ENCODE measurements at regions not wholly inside any gene's neighbourhood (a gene's known extent, or its start where the extent isn't known, plus 50 kb on each side); places are given as distances from the start of the nearest gene placed in this dataset.

GRCh38 chr1:83756984-83757717 is 241.8 kb downstream of the TTLL7 start:
- H3K9ac ChIP-seq (ENCODE audit: insufficient read length) = no peak overlapping the region
- no peaks in the 10 kb centered on the region for H3K9me3 ChIP-seq (ENCODE audit: low read depth, low read length)
- no peaks in the 10 kb centered on the region for H3K36me3 ChIP-seq (ENCODE audit: insufficient read depth, low read length)
- DNase-seq (ENCODE audit: low read depth, low spot score) = no peak
- no peak for TF ChIP-seq EZH2 (IDR thresholded peaks at IDR 0.05)
- TF ChIP-seq FOXP2 (optimal IDR thresholded peaks at IDR 0.05; ENCODE audit: control extremely low read depth, extremely low read length, insufficient read depth) = no peak
- no peak for TF ChIP-seq POLR2AphosphoS5 (IDR thresholded peaks at IDR 0.05; ENCODE audit: borderline replicate concordance, low read depth, low read length)
- H3K4me3 ChIP-seq = no peak overlapping the region
- no peak overlapping the region for H3K27ac ChIP-seq

- no peak overlapping the region for H3K9ac ChIP-seq (ENCODE audit: insufficient read length)
- TF ChIP-seq EZH2 (IDR thresholded peaks at IDR 0.05) (no peak), POLR2AphosphoS5 (IDR thresholded peaks at IDR 0.05; ENCODE audit: borderline replicate concordance, low read depth, low read length) (no peak), FOXP2 (optimal IDR thresholded peaks at IDR 0.05; ENCODE audit: control extremely low read depth, extremely low read length, insufficient read depth) (no peak)
These were observed 247.3 kb downstream of the TTLL7 start for GRCh38 chr1:83751602-83752001.

GRCh38 chr1:83750201-83750600 is 248.7 kb downstream of the TTLL7 start:
- no peaks in the 10 kb centered on the region for H3K9me3 ChIP-seq (ENCODE audit: low read depth, low read length)
- TF ChIP-seq FOXP2 (optimal IDR thresholded peaks at IDR 0.05; ENCODE audit: control extremely low read depth, extremely low read length, insufficient read depth) (no peak), EZH2 (IDR thresholded peaks at IDR 0.05) (no peak), POLR2AphosphoS5 (IDR thresholded peaks at IDR 0.05; ENCODE audit: borderline replicate concordance, low read depth, low read length) (no peak)
- no peak overlapping the region for H3K4me3 ChIP-seq
- no peak overlapping the region for H3K9ac ChIP-seq (ENCODE audit: insufficient read length)
- no peaks in the 10 kb centered on the region for H3K36me3 ChIP-seq (ENCODE audit: insufficient read depth, low read length)
- no peak for DNase-seq (ENCODE audit: low read depth, low spot score)
- no peak overlapping the region for H3K27ac ChIP-seq

More at GRCh38 chr1:83751602-83752001, 247.3 kb downstream of the TTLL7 start:
- H3K27ac ChIP-seq = no peak overlapping the region
- DNase-seq (ENCODE audit: low read depth, low spot score) = no peak
- no peaks in the 10 kb centered on the region for H3K36me3 ChIP-seq (ENCODE audit: insufficient read depth, low read length)
- H3K4me3 ChIP-seq = no peak overlapping the region
- no peaks in the 10 kb centered on the region for H3K9me3 ChIP-seq (ENCODE audit: low read depth, low read length)

GRCh38 chr1:83747853-83748482 is 251.0 kb downstream of the TTLL7 start:
- Histone ChIP-seq H3K4me3 (no peak overlapping the region), H3K27ac (no peak overlapping the region), H3K9me3 (ENCODE audit: low read depth, low read length) (no peaks in the 10 kb centered on the region), H3K9ac (ENCODE audit: insufficient read length) (no peak overlapping the region), H3K36me3 (ENCODE audit: insufficient read depth, low read length) (no peaks in the 10 kb centered on the region)
- no peak for DNase-seq (ENCODE audit: low read depth, low spot score)
- TF ChIP-seq POLR2AphosphoS5 (IDR thresholded peaks at IDR 0.05; ENCODE audit: borderline replicate concordance, low read depth, low read length) (no peak), EZH2 (IDR thresholded peaks at IDR 0.05) (no peak), FOXP2 (optimal IDR thresholded peaks at IDR 0.05; ENCODE audit: control extremely low read depth, extremely low read length, insufficient read depth) (no peak)

- H3K36me3 ChIP-seq (ENCODE audit: insufficient read depth, low read length) = no peaks in the 10 kb centered on the region
- TF ChIP-seq EZH2 (IDR thresholded peaks at IDR 0.05) = no peak
- no peak for TF ChIP-seq FOXP2 (optimal IDR thresholded peaks at IDR 0.05; ENCODE audit: control extremely low read depth, extremely low read length, insufficient read depth)
- TF ChIP-seq POLR2AphosphoS5 (IDR thresholded peaks at IDR 0.05; ENCODE audit: borderline replicate concordance, low read depth, low read length) = no peak
- DNase-seq (ENCODE audit: low read depth, low spot score) = no peak
- no peak overlapping the region for H3K9ac ChIP-seq (ENCODE audit: insufficient read length)
- no peak overlapping the region for H3K27ac ChIP-seq
- H3K4me3 ChIP-seq = no peak overlapping the region
- no peaks in the 10 kb centered on the region for H3K9me3 ChIP-seq (ENCODE audit: low read depth, low read length)
These were observed 252.7 kb downstream of the TTLL7 start for GRCh38 chr1:83746234-83746633.

GRCh38 chr1:83742446-83742845 is 256.5 kb downstream of the TTLL7 start:
- TF ChIP-seq POLR2AphosphoS5 (IDR thresholded peaks at IDR 0.05; ENCODE audit: borderline replicate concordance, low read depth, low read length) = no peak
- no peak for TF ChIP-seq FOXP2 (optimal IDR thresholded peaks at IDR 0.05; ENCODE audit: control extremely low read depth, extremely low read length, insufficient read depth)
- no peak for TF ChIP-seq EZH2 (IDR thresholded peaks at IDR 0.05)
- no peak for DNase-seq (ENCODE audit: low read depth, low spot score)
- no peak overlapping the region for H3K4me3 ChIP-seq
- no peaks in the 10 kb centered on the region for H3K9me3 ChIP-seq (ENCODE audit: low read depth, low read length)
- H3K27ac ChIP-seq = no peak overlapping the region
- H3K9ac ChIP-seq (ENCODE audit: insufficient read length) = no peak overlapping the region
- no peaks in the 10 kb centered on the region for H3K36me3 ChIP-seq (ENCODE audit: insufficient read depth, low read length)

- H3K27ac ChIP-seq = no peak overlapping the region
- DNase-seq (ENCODE audit: low read depth, low spot score) = no peak
- no peak overlapping the region for H3K9ac ChIP-seq (ENCODE audit: insufficient read length)
- no peaks in the 10 kb centered on the region for H3K36me3 ChIP-seq (ENCODE audit: insufficient read depth, low read length)
- no peaks in the 10 kb centered on the region for H3K9me3 ChIP-seq (ENCODE audit: low read depth, low read length)
- no peak for TF ChIP-seq EZH2 (IDR thresholded peaks at IDR 0.05)
- TF ChIP-seq POLR2AphosphoS5 (IDR thresholded peaks at IDR 0.05; ENCODE audit: borderline replicate concordance, low read depth, low read length) = no peak
- no peak for TF ChIP-seq FOXP2 (optimal IDR thresholded peaks at IDR 0.05; ENCODE audit: control extremely low read depth, extremely low read length, insufficient read depth)
- H3K4me3 ChIP-seq = no peak overlapping the region
These were observed 257.2 kb downstream of the TTLL7 start for GRCh38 chr1:83741770-83742169.

GRCh38 chr1:83741348-83741747 is 257.6 kb downstream of the TTLL7 start:
- no peak for TF ChIP-seq EZH2 (IDR thresholded peaks at IDR 0.05)
- TF ChIP-seq FOXP2 (optimal IDR thresholded peaks at IDR 0.05; ENCODE audit: control extremely low read depth, extremely low read length, insufficient read depth) = no peak
- no peak for DNase-seq (ENCODE audit: low read depth, low spot score)
- Histone ChIP-seq H3K9me3 (ENCODE audit: low read depth, low read length) (no peaks in the 10 kb centered on the region), H3K36me3 (ENCODE audit: insufficient read depth, low read length) (no peaks in the 10 kb centered on the region), H3K4me3 (no peak overlapping the region), H3K9ac (ENCODE audit: insufficient read length) (no peak overlapping the region), H3K27ac (no peak overlapping the region)

All from SK-N-MC (cell line).